A673 (cell line): ENCODE measurements at regions not wholly inside any gene's neighbourhood (a gene's known extent, or its start where the extent isn't known, plus 50 kb on each side); places are given as distances from the start of the nearest gene placed in this dataset.
A peak's percentile ranks its signal among the peaks of the same experiment; 100 is the strongest.

Experiments
- EZH2 ChIP-seq: fragments of 200-600 bp; sonication (generic); IDR thresholded peaks from 2 replicates; pipeline ENCODE4 v1.6.1; 2017; ENCODE audit warnings: borderline replicate concordance, low read depth, mild to moderate bottlenecking, mixed read lengths, antibody characterized with exemption, low read length; ENCODE audit not compliant: poor library complexity, severe bottlenecking
- TF ChIP-seq, protein P1 (sequence below): fragments of 300-800, 200-600 bp; sonication (generic); conservative IDR thresholded peaks from 2 replicates; pipeline ENCODE4 v1.5.1; 2017; ENCODE audit warnings: low read depth, mild to moderate bottlenecking, antibody characterized with exemption, low read length, moderate library complexity, mixed read lengths

DNA sequence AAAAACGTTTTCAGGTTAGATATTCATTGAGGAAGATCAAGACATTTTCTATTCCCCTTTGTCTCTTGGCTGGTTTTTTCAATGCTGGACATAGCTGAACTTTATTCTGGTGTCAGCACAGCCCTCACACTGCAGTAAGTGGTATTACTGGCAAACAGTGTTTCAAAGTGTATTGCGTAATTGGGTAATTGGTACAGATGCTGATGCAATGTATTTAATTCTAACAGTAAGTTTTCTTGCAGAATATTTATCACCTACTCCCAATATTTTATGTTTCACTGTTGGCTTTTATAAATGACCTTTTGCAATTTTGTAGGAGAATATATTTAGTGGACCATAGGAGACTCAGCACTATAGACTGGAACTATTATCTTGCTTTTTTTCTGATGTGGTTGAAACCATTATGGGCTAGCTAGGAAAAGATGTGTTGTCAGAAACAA, 287.6 kb upstream of the SOX4 start:
- TF ChIP-seq, protein P1, sequence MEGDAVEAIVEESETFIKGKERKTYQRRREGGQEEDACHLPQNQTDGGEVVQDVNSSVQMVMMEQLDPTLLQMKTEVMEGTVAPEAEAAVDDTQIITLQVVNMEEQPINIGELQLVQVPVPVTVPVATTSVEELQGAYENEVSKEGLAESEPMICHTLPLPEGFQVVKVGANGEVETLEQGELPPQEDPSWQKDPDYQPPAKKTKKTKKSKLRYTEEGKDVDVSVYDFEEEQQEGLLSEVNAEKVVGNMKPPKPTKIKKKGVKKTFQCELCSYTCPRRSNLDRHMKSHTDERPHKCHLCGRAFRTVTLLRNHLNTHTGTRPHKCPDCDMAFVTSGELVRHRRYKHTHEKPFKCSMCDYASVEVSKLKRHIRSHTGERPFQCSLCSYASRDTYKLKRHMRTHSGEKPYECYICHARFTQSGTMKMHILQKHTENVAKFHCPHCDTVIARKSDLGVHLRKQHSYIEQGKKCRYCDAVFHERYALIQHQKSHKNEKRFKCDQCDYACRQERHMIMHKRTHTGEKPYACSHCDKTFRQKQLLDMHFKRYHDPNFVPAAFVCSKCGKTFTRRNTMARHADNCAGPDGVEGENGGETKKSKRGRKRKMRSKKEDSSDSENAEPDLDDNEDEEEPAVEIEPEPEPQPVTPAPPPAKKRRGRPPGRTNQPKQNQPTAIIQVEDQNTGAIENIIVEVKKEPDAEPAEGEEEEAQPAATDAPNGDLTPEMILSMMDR, result peak; percentile 41; the same call in 1 of the 2 replicates
- no peak for TF ChIP-seq EZH2
